ENCODE measurements at regions not wholly inside any gene's neighbourhood (a gene's known extent, or its start where the extent isn't known, plus 50 kb on each side); places are given as distances from the start of the nearest gene placed in this dataset.
"Not testable (repeated sequence)": the region's sequence is repeated elsewhere in the genome, so short reads cannot be mapped to it uniquely, and the experiment has no call there.

- no peak for DNase-seq
These were observed 323.9 kb upstream of the GLI3 start for GRCh38 chr7:42560866-42561265.

DNA sequence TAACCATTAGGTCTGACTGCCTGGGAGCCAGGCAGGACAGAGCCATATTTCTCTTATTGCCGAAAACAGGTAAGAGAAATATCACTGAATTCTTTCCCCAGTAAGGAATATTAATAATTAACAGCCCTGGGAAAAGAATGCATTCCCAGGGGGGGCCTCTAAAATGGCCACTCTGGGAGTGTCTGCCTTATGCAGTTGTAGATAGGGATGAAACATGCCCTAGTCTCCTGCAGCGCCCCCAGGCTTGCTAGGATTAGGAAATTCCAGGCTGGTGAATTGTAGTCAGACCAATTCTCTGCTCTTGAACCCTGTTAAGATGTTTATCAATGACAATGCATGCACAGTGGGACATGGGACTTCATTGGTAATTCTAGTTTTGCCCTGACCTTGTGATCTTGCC lies 317.9 kb upstream of the GLI3 start:
- DNase-seq = not testable (repeated sequence)

DNA sequence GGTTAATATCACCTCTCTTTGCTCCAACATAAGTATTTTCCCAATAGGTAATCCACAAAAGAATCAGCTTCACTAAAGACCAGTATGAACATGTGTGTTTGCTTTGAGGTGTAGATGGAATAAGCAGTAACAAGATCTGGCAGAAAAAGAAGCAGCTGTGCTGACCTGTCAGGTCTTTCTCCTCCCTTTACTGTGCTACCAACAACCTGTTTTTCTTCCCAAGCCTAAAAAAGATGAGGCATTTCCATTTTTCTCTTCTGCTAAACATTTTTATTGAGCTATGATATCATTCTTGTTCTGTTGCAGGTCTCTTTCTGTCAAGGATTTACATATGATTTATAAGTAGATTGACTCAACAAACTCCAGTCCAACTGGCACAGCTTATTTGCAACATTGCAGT lies 315.2 kb upstream of the GLI3 start:
- no peak for DNase-seq

DNA sequence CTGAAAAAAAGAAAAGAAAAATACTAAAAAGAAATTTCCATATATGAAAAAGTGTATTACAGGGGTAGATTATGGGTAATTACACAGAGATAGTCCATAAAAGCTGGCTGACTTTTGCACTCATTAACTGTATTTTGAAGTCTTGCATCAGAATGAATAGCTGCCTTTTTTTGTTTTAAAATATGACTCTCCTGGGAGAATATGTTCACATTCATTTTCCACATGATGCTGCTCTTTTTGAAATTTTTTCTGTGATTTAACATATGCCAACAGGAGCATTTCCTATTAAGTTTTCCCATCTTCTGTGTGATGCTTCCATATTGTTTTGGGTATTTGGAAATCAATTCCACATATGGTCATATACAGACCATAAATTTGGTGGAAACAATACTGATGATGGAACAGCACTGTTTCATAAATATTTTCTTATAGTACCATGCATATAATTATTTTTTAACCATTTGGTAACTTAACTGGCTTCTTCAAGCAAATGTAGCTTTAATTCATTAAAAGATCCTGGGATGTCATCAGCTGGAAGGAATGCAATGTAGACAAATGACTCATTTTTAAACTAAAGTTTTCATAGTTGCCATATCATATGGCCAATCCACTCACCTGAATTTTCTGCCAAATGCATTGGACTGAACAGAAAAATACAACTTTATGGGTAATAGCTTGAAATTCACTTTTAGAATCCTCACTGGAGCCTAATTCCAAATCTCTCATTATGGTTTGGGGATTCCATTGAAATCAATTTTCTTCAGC lies 313.9 kb upstream of the GLI3 start:
- DNase-seq = no peak

- DNase-seq = no peak
These were observed 313.0 kb upstream of the GLI3 start for GRCh38 chr7:42549866-42550485.

GRCh38 chr7:42548816-42549611 lies 312.0 kb upstream of the GLI3 start:
- DNase-seq = no peak

- DNase-seq = no peak
These were observed 308.2 kb upstream of the GLI3 start for GRCh38 chr7:42545049-42545724.

DNA sequence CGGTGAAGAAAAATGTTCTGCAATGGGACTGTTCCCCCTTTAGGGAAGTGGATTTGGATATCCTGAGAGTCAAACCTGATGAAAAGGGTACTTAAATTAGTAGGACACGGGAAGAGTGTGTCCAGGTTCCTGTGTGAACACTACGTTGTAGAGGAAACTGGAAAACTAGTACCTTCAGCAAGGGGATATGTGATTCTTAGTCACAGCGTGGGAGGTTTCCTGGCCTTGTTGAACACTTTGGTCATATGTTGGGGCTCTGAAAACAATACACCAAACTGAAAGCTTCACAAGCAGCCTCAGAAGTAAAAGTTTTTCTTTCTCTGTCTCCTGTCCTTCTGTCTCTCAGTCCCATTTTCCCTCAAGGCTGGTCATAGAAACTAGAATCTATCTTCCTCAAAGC lies 306.9 kb upstream of the GLI3 start:
- no peak for DNase-seq

DNA sequence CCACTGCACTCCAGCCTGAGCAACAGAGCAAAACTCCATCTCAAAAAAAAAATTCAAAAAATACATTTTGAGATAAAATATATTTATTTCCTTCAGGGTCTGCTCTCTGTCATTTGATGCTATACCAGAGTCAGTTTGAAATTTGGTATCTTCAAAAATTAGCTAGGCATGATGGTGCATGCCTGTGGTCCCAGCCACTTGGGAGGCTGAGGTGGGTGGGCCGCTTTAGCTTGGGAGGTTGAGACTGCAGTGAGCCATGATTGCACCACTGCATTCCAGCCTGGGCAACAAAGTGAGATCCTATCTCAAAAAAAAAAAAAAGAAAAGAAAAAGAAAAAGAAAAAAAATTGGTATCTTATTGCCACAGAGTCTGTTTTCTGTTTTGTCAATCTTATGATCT lies 305.4 kb upstream of the GLI3 start:
- not testable (repeated sequence) for DNase-seq

DNA sequence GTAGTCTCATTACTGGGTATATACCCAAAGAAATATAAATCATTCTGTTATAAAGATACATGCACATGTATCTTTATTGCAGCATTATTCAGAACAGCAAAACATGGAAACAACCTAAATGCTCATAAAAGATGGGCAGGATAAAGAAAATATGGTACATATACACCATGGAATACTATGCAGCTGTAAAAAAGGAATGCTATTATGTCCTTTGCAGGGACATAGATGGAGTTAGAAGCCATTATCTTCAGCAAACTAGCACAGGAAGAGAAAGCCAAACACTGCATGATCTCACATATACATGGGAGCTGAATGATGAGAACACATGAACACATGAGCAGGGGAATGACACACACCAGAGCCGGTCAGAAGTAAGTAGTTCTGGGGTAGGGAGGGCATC lies 297.4 kb upstream of the GLI3 start:
- DNase-seq = no peak

DNA sequence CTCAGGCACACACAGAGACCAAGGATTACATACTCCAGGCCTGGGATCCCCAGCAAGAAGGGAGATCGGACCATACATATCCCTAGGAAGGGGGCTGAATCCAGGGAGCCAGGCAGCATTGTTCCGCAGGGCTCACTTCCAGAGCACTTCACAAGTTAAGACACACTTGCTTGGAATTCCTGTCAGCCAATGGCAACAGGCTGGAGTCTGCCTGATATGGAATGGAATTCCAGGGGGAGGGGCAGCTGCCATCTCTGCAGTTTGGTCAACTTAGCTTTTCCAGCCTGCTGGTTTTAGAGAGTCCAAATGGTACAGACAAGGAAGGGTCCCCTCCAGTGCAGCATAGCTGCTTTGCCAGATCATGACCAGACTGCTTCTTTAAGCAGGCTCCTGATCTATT lies 290.0 kb upstream of the GLI3 start:
- no peak for DNase-seq

- DNase-seq = no peak
These were observed 285.4 kb upstream of the GLI3 start for GRCh38 chr7:42522227-42522991.

DNA sequence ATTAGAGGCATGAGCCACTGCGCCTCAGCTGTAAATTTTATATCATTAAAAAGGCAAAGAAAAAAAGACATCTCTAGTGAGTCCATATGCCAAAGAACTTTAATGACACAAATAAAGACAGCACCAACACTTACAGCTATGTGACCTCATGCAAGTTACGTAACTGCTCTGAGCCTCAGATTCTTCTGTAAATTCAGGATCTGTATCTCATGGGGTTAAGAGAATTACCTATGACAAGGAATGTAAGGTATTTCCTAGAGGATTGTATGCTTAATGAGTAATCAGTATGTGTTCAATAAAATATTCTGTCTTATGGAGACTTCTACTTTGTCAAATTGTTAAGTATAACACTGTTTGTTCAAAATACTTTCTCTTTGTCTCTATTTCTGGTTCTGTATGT lies 274.0 kb upstream of the GLI3 start:
- no peak for DNase-seq

- DNase-seq = no peak
These were observed 269.1 kb upstream of the GLI3 start for GRCh38 chr7:42506097-42506496.

DNA sequence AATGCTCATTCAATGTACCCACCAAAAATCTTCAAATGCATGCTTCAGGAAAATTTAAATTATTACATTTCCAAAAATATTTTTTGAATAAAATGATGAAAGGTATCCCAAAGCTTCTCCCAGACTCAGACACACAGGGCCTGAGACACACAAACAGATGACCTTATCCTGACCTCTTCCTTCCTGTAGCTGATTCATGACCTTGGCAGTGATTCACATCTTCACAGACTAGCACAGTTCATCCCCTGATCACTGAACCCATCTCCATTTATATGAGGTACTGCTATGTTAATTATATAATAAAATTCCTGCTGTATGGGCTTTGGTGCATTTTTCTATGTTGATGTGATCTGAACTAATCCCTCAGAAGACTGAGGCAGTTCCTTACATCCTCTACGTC lies 265.0 kb upstream of the GLI3 start:
- DNase-seq = no peak

DNA sequence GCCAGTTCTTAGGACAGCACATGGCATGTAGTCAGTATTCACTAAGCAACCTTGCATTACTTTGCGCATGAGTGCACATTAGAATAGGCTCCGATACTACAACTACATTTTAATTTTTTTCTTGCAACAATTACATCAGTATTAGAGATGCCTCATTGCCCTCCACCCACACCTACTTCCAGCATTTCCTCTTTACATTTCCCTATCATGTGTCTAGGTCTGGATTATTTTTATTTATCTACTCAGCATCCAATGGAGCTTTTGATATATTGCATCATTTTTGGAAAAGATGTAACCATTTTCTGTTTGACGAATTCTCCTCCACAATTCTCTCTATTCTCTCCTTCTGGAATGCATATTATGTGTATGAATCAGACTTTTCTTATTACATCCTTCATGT lies 258.2 kb upstream of the GLI3 start:
- DNase-seq = no peak

- no peak for DNase-seq
These were observed 257.7 kb upstream of the GLI3 start for GRCh38 chr7:42494736-42495135.

- no peak for DNase-seq
These were observed 257.2 kb upstream of the GLI3 start for GRCh38 chr7:42494199-42494710.

- no peak for DNase-seq
These were observed 256.6 kb upstream of the GLI3 start for GRCh38 chr7:42493436-42494198.

DNA sequence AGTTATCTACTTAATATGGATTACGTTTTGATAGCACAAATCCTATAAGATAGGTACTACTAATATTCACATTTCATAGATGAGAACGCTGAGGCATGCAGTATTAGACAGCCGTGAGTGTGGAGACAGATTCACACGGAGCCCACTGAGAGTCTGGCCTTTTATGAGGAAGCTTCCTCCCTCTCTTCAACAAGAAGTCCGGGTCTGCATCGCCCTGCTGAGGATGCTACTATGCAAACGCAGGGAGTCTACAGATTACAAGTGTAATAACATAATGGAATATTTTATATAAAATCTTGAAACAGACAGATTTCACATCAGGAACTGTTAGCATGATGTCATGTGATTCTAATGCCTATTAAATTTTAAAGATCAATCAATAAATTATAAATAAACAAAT lies 255.9 kb upstream of the GLI3 start:
- DNase-seq = no peak

- DNase-seq = no peak
These were observed 254.1 kb upstream of the GLI3 start for GRCh38 chr7:42491106-42491505.

DNA sequence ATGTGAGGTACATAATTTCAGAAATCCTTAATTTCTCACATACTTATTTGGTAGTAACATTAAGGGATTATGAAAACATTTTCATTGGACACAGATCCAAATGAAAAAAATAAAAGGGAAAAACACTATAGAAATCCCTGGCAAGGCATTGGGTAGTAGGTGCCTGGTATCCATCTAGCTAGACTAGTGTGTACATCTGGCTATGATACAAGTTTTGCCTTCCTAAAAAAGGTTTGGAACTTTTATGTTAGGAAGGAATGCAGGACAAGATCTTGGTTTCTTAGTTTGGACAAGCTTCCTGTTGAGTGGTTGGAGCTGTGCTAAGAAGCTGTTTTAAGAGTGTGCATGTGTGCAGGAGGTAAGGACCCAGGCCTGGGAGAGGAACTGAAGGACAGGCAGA lies 252.3 kb upstream of the GLI3 start:
- no peak for DNase-seq
